Suppressor macrophage treated with lipopolysaccharide for 4 hours (primary cell): ENCODE measurements at regions not wholly inside any gene's neighbourhood (a gene's known extent, or its start where the extent isn't known, plus 50 kb on each side); places are given as distances from the start of the nearest gene placed in this dataset.
A peak's percentile ranks its signal among the peaks of the same experiment; 100 is the strongest.

Experiments
- DNase-seq: peaks from one replicate; pipeline ENCODE4 v3.0.0-alpha.2; 2020

DNA sequence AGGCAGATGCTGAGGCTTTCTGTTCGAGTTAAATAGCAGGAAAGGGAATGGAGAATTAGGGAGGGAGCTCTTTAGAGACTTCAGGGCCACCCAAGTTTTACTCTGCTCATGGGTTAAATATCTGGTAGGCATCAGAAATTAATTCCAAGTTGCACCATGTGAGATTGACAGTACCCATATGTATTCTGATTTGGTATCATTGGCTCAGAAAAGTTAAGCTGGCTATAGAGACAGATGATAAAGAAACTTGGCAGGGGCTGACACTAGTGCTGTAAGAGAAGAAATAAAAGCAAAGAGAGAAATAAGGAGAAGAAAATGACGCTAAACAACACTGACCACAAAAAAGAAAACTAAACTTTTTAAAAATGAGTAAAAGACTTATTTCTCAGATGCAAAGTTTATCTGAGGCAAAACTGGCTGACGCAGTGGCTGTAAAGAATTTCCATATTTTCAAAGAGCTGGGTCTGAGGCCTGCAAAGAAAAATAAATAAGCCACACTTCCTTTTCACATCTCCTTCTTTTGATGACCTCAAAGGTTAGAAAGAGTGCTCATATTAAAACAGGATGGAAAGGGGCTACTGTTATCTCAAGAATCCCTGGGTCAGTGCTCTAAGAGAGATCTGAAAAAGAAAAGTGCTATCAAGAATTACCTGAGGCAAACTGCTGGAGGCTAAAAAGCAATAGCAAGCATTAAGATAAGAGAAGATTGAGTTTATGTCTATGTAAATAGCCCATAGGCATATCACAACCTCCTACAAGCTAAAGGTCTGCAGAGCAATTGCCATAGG, 399.0 kb upstream of the MEF2C start:
- no peak for DNase-seq

- DNase-seq: no peak
Measured at GRCh38 chr5:89281211-89281610, 398.2 kb upstream of the MEF2C start.

DNA sequence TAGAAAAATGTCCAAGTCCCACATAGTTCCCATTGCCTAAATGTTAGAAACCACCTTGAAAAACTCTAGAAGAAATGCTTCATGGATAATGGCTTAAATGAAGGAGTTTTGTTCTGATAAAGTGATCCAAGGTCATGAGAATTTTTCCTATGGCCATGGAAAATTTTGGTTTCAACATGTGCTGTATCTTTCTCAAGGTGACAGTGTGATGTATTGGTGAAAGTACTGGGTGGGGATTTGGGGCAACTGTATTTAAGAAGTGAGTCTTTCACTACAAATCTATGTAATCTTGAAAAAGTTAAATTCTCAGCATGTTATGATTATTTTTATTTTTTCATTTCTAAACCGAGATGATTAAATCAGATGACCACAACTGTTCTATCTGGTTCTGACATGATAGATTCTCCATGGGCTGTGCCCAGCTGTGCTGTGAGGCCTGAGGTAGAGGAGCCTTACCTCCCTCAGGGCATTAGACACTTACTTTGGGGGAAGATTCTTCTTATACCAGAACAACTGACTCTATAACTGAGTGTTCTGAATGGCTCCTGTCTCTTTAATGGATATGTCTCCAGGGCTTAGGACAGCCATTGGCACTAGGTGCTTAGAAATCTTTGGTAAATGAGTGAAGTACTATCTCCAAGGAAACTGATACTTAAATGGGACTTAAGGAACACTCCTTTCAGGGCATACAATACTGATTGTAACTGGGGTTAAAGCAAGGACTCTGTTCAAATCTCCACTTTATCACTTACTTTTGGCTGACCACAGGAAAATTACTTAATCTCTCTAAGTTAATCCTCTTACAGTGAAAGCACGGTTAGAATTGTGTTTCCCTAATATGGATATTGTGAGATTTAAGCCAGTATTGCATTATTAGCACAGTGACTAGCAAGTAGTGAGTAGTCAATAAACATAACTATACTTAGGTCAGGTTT, 397.4 kb upstream of the MEF2C start:
- no peak for DNase-seq

DNA sequence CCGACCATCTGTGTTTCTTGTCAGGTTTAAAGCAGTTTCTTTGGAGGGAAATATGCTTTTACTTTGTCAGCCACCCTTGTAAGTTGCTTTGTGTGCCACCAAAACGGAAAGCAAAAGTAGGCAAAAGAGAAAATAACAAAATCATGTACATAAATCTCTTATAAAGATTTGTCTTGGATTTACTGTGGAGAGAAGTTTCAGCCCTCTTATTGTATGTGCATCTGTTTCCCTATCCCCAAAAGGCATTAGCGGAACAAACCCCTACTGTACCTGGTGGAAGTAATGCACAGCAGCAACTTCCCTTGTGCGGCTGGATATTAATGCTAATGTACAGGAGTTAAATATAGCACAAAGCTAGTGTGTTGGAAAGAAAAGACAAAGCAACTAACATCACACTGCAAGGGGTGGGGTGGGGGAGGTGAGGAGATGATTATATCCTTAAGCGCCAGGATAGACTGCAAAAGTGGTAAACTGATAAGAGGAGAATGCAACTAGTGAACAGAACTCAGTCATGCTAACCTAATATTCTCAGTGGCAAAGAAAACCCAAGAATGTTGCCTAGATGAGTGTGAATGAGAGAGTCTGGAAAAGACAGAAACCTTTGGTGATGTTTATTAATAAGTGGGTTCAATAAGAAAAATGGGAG, 396.5 kb upstream of the MEF2C start:
- no peak for DNase-seq

- DNase-seq: no peak
Measured at GRCh38 chr5:89277816-89278215, 394.8 kb upstream of the MEF2C start.

GRCh38 chr5:89276566-89277305, 393.8 kb upstream of the MEF2C start:
- DNase-seq: no peak

GRCh38 chr5:89275066-89275855, 392.3 kb upstream of the MEF2C start:
- no peak for DNase-seq

DNA sequence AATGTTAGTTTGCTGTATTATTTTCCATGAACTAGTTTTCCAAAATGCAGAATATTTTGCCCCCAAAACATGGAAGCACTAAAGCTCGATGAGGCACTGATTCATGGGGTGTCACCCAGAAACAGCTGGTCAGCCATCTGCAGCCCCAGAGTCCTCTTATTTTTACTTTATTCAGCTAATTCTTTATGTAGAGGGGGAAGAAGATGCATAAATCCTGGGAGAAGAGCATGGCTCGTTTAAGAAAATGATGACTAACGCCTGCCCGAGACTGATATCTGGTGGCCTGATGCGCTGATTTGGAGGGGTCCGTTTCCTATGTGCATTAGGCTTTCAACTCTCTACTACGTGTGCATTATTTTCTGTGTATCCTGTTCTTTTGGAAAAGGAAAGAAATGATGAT, 390.3 kb upstream of the MEF2C start:
- no peak for DNase-seq

DNA sequence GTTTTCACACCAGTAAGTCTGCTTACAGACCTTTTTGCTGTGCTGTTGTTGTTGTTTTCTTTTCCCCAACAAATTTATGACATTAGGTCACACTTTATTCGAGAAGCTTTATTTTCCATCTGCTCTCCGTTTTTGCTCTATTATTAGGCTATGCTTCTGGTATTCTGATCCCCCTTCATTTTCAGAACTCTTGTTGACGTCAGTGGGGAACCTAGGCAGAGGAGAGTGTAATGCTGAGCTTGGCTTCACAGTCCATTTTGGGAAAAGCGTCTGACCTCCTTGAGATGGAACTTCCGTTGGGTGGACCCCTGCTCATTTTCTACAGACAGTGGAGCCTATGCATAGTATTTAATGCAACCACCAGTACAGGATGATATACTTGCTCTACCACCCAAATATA, 387.9 kb upstream of the MEF2C start:
- no peak for DNase-seq

DNA sequence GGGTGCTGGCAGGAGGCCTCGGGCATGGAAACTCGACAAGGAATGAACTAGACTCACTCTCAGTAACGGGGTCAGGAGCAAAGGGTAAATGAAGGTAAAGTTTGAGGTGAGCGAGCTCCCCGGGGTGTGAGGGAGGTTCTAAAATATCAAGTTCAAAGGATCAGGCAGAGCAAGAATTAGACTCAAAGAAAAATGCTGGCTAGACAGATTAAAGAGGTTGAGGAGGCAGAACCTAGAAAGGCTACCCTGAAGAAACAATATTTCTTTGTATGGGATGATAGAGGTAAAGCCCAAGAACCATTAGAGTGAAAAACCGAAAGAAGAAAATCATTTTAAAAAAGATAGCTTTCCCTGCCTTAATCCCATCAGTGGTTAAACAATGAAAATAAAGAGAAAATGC, 386.7 kb upstream of the MEF2C start:
- no peak for DNase-seq

DNA sequence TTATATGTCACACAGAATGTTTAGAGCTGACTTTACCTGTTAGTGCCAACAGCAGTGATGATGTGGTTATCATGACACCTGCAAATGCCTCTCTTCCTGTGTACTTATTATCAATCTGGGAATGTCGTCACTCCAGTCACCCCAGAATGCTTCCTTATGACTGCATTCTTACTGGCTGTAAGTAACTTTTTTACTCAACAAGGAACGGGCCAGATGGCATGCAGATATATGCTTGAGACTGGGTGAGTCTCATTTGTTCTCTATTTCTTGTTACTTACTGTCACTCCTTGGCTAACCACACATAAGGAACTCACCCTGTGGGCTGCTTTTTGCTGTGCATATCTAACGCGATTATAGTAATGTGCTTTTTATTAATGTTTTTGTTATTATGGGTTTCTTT, 385.5 kb upstream of the MEF2C start:
- peak; percentile 41 for DNase-seq

DNA sequence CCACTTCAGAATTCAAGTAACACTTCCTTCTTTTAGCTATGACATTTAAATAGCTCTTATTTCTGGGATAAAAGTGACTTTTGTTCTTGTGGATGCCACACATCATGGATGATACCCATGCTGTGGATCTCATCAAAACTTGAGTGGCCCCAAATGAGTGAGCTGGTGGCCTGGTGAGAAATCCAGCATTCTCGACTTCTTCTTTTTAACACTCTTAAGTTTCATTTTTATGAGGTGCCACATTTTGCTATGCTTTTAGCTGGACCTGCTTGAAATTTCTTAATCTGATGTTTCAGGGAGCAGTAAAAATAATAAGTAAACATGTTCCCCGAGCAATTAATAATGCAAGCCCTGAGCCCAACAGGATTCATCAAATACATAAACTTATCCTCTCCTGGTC, 384.8 kb upstream of the MEF2C start:
- DNase-seq: peak; percentile 69

DNA sequence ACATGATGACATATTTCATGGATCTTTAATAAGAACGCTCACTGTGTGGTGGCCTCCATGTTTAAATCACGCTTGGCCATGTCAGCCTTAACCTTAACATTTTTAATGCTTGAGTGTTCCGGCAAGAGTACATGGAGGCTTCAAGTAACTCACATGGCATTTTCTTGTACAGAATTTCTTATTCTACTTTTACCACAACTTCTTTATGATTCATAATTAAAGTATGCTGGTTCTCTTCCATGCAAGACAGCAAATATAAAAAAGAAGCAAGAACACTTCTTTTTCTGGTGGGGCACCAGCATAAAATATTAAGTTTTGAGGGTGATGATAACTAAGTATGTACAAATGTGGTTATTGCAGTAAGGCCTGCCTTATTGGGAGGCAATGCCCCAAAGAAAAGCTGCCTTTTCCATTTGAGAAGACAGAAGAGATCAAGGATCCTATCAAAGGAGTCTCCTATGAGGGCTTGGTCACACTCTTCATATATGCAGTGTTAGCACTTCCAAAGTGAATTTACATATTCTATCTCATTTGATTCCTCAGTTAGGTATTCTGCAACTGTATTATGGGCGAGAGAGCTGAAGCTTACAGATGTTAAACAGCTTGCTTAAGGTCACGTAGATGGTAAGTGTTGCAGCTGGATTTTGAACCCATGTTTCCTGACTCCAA, 382.7 kb upstream of the MEF2C start:
- DNase-seq: no peak

DNA sequence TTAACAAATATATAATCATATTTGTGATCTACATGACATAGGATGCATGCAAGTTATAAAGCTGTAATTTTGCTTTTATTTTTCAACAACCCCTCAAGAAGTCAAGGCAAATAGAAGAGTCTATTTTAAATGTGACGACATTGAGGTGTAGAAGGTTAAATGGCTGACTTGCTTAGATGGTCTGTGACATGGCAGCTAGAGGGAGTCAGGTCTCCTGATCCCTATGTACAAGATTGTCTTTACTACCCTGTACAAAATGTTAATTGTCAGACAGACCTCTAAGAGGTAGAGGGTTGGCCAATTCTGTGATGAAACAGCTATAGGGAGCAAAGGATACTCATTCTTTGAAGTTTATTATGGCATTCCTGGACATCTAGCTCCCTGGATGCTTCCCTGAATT, 380.9 kb upstream of the MEF2C start:
- no peak for DNase-seq

- no peak for DNase-seq
Measured at GRCh38 chr5:89262030-89262429, 379.0 kb upstream of the MEF2C start.

DNA sequence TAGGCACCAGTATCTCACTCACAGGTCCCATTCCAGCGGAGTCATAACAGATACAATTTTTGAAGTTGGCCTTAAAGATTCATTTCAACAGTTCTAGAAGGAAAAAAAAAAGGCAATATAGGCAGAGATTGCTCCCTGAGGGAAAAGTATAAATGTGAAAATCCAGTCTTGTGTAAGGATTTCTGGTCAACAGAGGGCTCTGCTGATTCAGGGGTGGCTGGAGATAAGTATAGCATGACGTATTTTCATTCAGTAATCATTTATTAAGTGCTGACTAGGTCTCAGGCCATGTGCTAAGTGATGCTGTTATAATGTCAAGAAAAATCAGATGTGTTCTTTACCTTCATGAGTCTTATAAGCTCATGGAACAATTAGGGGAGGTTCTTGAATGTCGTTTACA, 377.3 kb upstream of the MEF2C start:
- DNase-seq: peak; percentile 29

GRCh38 chr5:89255845-89256463, 373.0 kb upstream of the MEF2C start:
- DNase-seq: no peak

DNA sequence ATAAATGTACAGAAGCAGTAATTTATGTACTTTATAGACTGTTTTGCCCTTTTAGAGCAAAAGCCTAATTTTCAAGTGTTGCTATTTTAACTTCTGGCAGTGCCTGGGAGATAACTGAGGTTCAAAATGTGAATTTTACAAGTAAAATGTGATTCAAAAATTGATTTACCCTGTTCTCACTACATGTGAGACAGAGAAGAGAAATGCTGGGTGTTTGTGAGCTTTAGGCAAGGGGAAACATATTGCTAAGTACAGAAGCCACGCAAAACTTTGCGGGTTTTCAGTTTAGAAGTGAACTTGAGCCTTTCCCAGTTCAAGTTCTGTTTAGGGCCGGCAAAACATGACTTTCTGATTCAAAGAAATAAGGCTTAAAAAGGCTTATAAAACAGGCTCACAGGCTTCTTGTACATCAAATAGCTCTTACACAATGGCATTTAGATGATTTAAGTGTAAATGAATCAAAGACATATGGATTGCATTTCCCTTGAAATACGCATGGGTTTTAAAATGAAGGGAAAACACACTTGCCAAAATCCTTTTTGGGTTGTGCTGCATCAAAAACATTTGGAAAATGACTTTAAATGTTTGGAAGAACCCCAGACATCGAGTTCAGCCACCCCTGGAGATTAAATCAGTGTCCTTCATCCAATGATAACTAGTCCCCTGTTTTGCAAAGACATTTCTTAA, 370.8 kb upstream of the MEF2C start:
- DNase-seq: no peak

DNA sequence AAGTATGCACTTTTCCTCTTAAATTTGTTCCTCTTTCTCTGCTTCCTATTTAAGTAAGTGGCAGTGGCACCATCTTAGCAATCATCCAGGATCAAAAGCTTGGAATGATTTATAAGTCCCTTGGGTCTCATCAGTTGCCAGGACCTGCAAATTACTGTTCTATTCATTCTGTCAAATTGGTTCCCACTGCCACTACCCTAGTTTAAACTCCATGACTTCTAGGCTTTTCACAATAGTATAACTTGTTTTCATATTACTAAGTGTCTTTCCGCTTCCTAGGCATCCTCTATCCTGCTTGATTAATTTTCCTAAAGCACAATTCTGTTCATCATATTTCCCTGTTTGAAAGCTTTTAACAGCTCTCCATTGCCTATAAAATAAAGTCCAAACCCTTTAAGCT, 363.9 kb upstream of the MEF2C start:
- no peak for DNase-seq

- DNase-seq: no peak
Measured at GRCh38 chr5:89246252-89246651, 363.3 kb upstream of the MEF2C start.
